C4-2B (cell line): ENCODE measurements at regions not wholly inside any gene's neighbourhood (a gene's known extent, or its start where the extent isn't known, plus 50 kb on each side); places are given as distances from the start of the nearest gene placed in this dataset.

Experiments
- ZFX ChIP-seq: fragments of 450-650 bp; IDR thresholded peaks from 2 replicates; pipeline ENCODE4 v1.6.1; 2017
- TF ChIP-seq, protein P1 (sequence below): fragments of 450-650 bp; conservative IDR thresholded peaks from 2 replicates; pipeline ENCODE4 v1.5.1; 2017; ENCODE audit warnings: mild to moderate bottlenecking

DNA sequence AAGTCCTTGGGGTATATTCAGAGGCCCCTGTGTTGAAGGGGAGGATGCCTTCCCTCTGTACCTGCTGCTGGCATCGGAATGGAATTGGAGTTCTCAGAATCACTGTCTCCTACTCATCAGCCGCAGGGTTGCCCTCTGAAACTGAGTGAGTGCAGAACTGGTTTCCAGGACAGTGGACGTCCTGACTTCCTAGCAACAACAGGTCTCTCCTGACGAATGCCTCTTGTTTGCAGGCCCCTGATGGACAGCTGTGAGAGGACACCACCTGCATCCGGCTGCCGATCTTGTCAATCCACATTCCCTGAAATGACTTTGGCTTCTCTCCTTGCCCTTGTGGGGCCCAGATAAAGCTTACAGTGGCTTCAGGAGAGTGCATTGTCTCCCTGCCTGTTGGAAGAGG lies 274.5 kb downstream of the NSG2 start:
- TF ChIP-seq, protein P1, sequence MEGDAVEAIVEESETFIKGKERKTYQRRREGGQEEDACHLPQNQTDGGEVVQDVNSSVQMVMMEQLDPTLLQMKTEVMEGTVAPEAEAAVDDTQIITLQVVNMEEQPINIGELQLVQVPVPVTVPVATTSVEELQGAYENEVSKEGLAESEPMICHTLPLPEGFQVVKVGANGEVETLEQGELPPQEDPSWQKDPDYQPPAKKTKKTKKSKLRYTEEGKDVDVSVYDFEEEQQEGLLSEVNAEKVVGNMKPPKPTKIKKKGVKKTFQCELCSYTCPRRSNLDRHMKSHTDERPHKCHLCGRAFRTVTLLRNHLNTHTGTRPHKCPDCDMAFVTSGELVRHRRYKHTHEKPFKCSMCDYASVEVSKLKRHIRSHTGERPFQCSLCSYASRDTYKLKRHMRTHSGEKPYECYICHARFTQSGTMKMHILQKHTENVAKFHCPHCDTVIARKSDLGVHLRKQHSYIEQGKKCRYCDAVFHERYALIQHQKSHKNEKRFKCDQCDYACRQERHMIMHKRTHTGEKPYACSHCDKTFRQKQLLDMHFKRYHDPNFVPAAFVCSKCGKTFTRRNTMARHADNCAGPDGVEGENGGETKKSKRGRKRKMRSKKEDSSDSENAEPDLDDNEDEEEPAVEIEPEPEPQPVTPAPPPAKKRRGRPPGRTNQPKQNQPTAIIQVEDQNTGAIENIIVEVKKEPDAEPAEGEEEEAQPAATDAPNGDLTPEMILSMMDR, result no peak
- no peak for TF ChIP-seq ZFX
